AG04450 (cell line): ENCODE measurements at regions not wholly inside any gene's neighbourhood (a gene's known extent, or its start where the extent isn't known, plus 50 kb on each side); places are given as distances from the start of the nearest gene placed in this dataset.
"Not testable (repeated sequence)": the region's sequence is repeated elsewhere in the genome, so short reads cannot be mapped to it uniquely, and the experiment has no call there.

Source experiments
- CTCF ChIA-PET: fragments of 300-600, 350-600 bp; formaldehyde crosslinking; extraction: SDS; loops from one replicate; lab custom pipeline; 2022; ENCODE audit warnings: antibody characterized with exemption, inconsistent platforms; lab: Charles Lee
- POLR2A ChIA-PET: fragments of 350-600 bp; formaldehyde crosslinking; extraction: SDS; loops from one replicate; lab custom pipeline; 2021; ENCODE audit warnings: antibody characterized with exemption, inconsistent platforms; lab: Yijun Ruan, JAX
- DNase-seq: peaks from one replicate; pipeline ENCODE4 v3.0.0-alpha.2; 2011; ENCODE audit warnings: low read depth, low spot score
- H3K27ac ChIP-seq: one replicate; pipeline ENCODE4 v1.5.1; 2012; ENCODE audit warnings: low read depth, low read length, control low read depth
- H3K27me3 ChIP-seq: one replicate; pipeline ENCODE4 v1.6.0; 2012; ENCODE audit warnings: low read length; ENCODE audit not compliant: control insufficient read depth, insufficient read depth
- H3K4me3 ChIP-seq: 2 replicates; pipeline ENCODE4 v1.5.1; 2011; ENCODE audit warnings: mild to moderate bottlenecking, low read depth, low read length, control low read depth
- H3K9me3 ChIP-seq: 2 replicates; pipeline ENCODE4 v1.5.1; 2012; ENCODE audit warnings: low read length; ENCODE audit not compliant: control insufficient read depth, insufficient read depth
- TF ChIP-seq, protein P1 (sequence below): IDR thresholded peaks from 2 replicates; pipeline ENCODE4 v1.5.1; 2011; ENCODE audit warnings: low read depth, low read length, control low read depth, inconsistent platforms

DNA sequence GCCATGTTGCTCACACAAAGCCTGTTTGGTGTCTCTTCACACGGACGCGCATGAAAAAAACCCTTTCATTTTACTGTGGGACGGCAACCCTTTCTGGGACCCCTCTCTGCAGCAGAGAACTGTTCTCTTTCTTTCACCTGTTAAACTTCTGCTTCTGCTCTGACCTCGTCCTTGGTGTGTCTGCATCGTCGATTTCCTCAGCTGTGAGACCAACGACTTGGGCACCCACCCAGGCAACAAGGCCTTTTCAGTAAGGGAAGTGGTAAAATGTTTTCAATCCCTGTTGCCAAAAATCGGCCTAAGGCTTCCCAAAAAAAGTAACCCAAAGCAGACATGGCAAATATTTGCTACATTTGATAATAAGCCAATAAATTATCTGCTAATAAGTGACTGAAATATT lies 515.3 kb downstream of the IRS2 start:
- no peaks in the 10 kb centered on the region for H3K27me3 ChIP-seq
- TF ChIP-seq, protein P1, sequence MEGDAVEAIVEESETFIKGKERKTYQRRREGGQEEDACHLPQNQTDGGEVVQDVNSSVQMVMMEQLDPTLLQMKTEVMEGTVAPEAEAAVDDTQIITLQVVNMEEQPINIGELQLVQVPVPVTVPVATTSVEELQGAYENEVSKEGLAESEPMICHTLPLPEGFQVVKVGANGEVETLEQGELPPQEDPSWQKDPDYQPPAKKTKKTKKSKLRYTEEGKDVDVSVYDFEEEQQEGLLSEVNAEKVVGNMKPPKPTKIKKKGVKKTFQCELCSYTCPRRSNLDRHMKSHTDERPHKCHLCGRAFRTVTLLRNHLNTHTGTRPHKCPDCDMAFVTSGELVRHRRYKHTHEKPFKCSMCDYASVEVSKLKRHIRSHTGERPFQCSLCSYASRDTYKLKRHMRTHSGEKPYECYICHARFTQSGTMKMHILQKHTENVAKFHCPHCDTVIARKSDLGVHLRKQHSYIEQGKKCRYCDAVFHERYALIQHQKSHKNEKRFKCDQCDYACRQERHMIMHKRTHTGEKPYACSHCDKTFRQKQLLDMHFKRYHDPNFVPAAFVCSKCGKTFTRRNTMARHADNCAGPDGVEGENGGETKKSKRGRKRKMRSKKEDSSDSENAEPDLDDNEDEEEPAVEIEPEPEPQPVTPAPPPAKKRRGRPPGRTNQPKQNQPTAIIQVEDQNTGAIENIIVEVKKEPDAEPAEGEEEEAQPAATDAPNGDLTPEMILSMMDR, result no peak
- no peak overlapping the region for H3K4me3 ChIP-seq
- no peak for DNase-seq
- POLR2A ChIA-PET, result no interaction called here
- CTCF ChIA-PET, result no interaction called here
- no peaks in the 10 kb centered on the region for H3K9me3 ChIP-seq
- no peak overlapping the region for H3K27ac ChIP-seq

DNA sequence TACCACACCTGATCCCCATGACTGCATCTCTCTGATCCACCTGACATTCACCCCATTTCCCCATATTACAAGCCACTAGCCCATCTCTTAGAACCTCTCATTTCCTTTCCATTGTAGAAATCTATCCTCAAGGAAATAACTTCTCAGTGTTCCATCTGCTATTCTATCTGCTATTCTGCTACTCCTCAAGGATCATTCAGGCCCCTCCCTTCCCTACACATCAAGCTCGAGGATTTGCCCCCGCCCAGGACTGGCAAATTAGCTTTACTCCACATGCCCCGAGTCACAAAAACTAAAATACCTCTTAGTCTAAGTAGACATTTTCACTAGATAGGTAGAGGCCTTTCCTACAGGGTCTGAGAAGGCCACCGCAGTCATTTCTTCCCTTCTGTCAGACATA lies 517.0 kb downstream of the IRS2 start:
- not testable (repeated sequence) for H3K27me3 ChIP-seq

DNA sequence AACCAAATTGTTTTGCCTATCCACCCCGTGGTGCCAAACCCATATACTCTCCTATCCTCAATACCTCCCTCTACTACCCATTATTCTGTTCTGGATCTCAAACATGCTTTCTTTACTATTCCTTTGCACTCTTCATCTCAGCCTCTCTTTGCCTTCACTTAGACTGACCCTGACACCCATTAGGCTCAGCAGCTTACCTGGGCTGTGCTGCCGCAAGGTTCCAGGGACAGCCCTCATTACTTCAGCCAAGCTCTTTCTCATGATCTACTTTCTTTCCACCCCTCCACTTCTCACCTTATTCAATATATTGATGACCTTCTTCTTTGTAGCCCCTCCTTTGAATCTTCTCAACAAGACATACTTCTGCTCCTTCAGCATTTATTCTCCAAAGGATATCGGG lies 517.9 kb downstream of the IRS2 start:
- CTCF ChIA-PET, H3K4me3 ChIP-seq, DNase-seq, H3K27me3 ChIP-seq, H3K27ac ChIP-seq, H3K9me3 ChIP-seq, POLR2A ChIA-PET: not testable (repeated sequence)

More for the DNA sequence above, 517.0 kb downstream of the IRS2 start:
- H3K4me3 ChIP-seq, POLR2A ChIA-PET, H3K27ac ChIP-seq, CTCF ChIA-PET, H3K9me3 ChIP-seq, DNase-seq: not testable (repeated sequence)

DNA sequence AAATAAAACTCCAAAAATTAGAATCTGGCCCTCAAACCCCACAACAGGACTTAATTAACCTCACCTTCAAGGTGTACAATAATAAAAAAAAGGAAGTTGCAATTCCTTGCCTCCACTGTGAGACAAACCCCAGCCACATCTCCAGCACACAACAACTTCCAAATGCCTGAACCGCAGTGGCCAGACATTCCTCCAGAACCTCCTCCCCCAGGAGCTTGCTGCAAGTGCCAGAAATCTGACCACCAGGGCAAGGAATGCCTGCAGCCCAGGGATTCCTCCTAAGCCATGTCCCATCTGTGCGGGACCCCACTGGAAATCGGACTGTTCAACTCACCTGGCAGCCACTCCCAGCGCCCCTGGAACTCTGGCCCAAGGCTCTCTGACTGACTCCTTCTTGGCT lies 519.0 kb downstream of the IRS2 start:
- H3K4me3 ChIP-seq, CTCF ChIA-PET, DNase-seq: not testable (repeated sequence)

DNA sequence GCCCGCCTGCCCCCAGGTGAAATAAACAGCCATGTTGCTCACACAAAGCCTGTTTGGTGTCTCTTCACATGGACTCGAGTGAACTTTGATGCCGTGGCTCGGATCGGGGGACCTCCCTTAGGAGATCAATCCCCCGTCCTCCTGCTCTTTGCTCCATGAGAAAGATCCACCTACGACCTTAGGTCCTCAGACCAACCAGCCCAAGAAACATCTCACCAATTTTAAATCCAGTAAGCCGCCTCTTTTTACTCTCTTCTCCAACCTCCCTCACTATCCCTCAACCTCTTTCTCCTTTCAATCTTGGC lies 521.0 kb downstream of the IRS2 start:
- H3K27ac ChIP-seq, H3K9me3 ChIP-seq, H3K4me3 ChIP-seq, POLR2A ChIA-PET, DNase-seq, H3K27me3 ChIP-seq, CTCF ChIA-PET: not testable (repeated sequence)

More for the DNA sequence above, 519.0 kb downstream of the IRS2 start:
- POLR2A ChIA-PET, H3K27me3 ChIP-seq, H3K27ac ChIP-seq, H3K9me3 ChIP-seq: not testable (repeated sequence)

DNA sequence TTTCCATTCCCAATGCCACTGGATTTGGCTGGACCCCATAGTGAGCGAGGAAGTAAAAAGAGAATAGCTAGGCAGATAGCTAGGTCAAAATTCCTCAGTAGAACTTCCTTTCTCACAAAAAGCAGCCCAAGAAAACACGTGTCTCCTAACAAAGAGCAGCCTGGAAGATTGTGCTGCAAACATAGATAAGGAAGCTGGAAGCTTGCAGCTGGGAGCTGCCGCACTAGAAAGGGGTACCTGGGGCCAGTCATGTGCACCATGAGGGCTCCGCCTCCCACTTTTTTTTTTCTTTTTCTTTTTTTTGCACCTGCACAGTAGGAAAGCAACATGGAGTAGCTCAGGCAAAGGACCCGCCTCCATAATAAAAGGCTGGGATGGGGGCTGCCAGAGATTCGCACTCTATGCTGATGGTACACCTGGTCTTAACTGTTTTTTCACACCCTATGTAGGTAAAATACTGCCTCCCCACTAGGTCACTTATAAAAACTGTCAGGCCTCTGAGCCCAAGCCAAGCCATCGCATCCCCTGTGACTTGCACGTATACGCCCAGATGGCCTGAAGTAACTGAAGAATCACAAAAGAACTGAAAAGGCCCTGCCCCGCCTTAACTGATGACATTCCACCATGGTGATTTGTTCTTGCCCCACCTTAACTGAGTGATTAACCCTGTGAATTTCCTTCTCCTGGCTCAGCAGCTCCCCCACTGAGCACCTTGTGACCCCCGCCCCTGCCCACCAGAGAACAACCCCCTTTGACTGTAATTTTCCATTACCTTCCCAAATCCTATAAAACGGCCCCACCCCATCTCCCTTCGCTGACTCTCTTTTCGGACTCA lies 521.6 kb downstream of the IRS2 start:
- H3K27me3 ChIP-seq, H3K27ac ChIP-seq, H3K4me3 ChIP-seq, DNase-seq, POLR2A ChIA-PET, H3K9me3 ChIP-seq: not testable (repeated sequence)
- CTCF ChIA-PET, result interaction anchor here (0.5 kb wide), 1 partner anchor 300 kb away, joined by 4 read pairs; no protein-coding TSS in a partner anchor

DNA sequence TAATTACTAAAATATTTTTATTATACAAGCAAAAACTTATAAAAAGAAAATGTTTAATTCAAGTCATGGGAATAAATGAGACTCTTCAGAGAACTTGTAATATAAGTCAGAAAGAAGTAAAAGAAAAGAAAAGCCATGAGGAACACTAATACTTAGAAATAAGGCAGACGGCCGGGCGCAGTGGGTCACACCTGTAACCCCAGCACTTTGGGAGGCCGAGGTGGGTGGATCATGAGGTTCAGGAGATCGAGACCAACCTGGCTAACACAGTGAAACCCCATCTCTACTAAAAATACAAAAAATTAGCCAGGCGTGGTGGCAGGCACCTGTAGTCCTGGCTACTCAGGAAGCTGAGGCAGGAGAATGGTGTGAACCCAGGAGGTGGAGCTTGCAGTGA lies 528.6 kb downstream of the IRS2 start:
- H3K27me3 ChIP-seq, DNase-seq, POLR2A ChIA-PET, H3K4me3 ChIP-seq, CTCF ChIA-PET, H3K9me3 ChIP-seq, H3K27ac ChIP-seq: not testable (repeated sequence)
